ENCODE measurements at regions not wholly inside any gene's neighbourhood (a gene's known extent, or its start where the extent isn't known, plus 50 kb on each side); places are given as distances from the start of the nearest gene placed in this dataset.

- Mint-ChIP-seq H3K27ac (no peak overlapping the region), H3K9me3 (peaks cover 4% of the 10 kb centered on the region), H3K36me3 (no peaks in the 10 kb centered on the region), H3K4me3 (no peak overlapping the region), H3K4me1 (no peaks in the 10 kb centered on the region), H3K27me3 (peaks cover 3% of the 10 kb centered on the region)
- DNase-seq: no peak
These were observed 108.1 kb downstream of the GNAT3 start for GRCh38 chr7:80403686-80404241.

- DNase-seq: no peak
- no peaks in the 10 kb centered on the region for H3K4me1 Mint-ChIP-seq
- peaks cover under 1% of the 10 kb centered on the region for H3K9me3 Mint-ChIP-seq
- no peak overlapping the region for H3K27ac Mint-ChIP-seq
- no peaks in the 10 kb centered on the region for H3K36me3 Mint-ChIP-seq
- H3K27me3 Mint-ChIP-seq: peaks cover 3% of the 10 kb centered on the region
- no peak overlapping the region for H3K4me3 Mint-ChIP-seq
These were observed 110.2 kb downstream of the GNAT3 start for GRCh38 chr7:80401708-80402107.

GRCh38 chr7:80393786-80394185, 118.1 kb downstream of the GNAT3 start:
- no peaks in the 10 kb centered on the region for H3K4me1 Mint-ChIP-seq
- no peak overlapping the region for H3K27ac Mint-ChIP-seq
- DNase-seq: no peak
- H3K27me3 Mint-ChIP-seq: no peaks in the 10 kb centered on the region
- H3K9me3 Mint-ChIP-seq: no peaks in the 10 kb centered on the region
- H3K4me3 Mint-ChIP-seq: no peak overlapping the region
- no peaks in the 10 kb centered on the region for H3K36me3 Mint-ChIP-seq

GRCh38 chr7:80392229-80393169, 119.4 kb downstream of the GNAT3 start:
- H3K36me3 Mint-ChIP-seq: no peaks in the 10 kb centered on the region
- DNase-seq: no peak
- H3K9me3 Mint-ChIP-seq: no peaks in the 10 kb centered on the region
- H3K4me1 Mint-ChIP-seq: no peaks in the 10 kb centered on the region
- H3K27me3 Mint-ChIP-seq: no peaks in the 10 kb centered on the region
- H3K27ac Mint-ChIP-seq: no peak overlapping the region
- H3K4me3 Mint-ChIP-seq: no peak overlapping the region

GRCh38 chr7:80387634-80388193, 124.2 kb downstream of the GNAT3 start:
- no peak overlapping the region for H3K4me3 Mint-ChIP-seq
- no peaks in the 10 kb centered on the region for H3K36me3 Mint-ChIP-seq
- no peaks in the 10 kb centered on the region for H3K4me1 Mint-ChIP-seq
- no peaks in the 10 kb centered on the region for H3K27me3 Mint-ChIP-seq
- H3K27ac Mint-ChIP-seq: no peak overlapping the region
- no peak for DNase-seq
- H3K9me3 Mint-ChIP-seq: no peaks in the 10 kb centered on the region

- no peaks in the 10 kb centered on the region for H3K9me3 Mint-ChIP-seq
- no peak for DNase-seq
- no peaks in the 10 kb centered on the region for H3K36me3 Mint-ChIP-seq
- H3K4me1 Mint-ChIP-seq: no peaks in the 10 kb centered on the region
- H3K27me3 Mint-ChIP-seq: no peaks in the 10 kb centered on the region
- H3K27ac Mint-ChIP-seq: no peak overlapping the region
- H3K4me3 Mint-ChIP-seq: no peak overlapping the region
These were observed 125.2 kb downstream of the GNAT3 start for GRCh38 chr7:80386686-80387085.

- Mint-ChIP-seq H3K4me3 (no peak overlapping the region), H3K9me3 (no peaks in the 10 kb centered on the region), H3K4me1 (no peaks in the 10 kb centered on the region), H3K36me3 (no peaks in the 10 kb centered on the region), H3K27ac (no peak overlapping the region), H3K27me3 (no peaks in the 10 kb centered on the region)
- DNase-seq: no peak
These were observed 126.4 kb downstream of the GNAT3 start for GRCh38 chr7:80385508-80385907.

GRCh38 chr7:80380957-80381356, 130.9 kb downstream of the GNAT3 start:
- no peaks in the 10 kb centered on the region for H3K4me1 Mint-ChIP-seq
- H3K36me3 Mint-ChIP-seq: no peaks in the 10 kb centered on the region
- peaks cover 4% of the 10 kb centered on the region for H3K9me3 Mint-ChIP-seq
- no peak overlapping the region for H3K27ac Mint-ChIP-seq
- no peaks in the 10 kb centered on the region for H3K27me3 Mint-ChIP-seq
- DNase-seq: no peak
- H3K4me3 Mint-ChIP-seq: no peak overlapping the region

GRCh38 chr7:80379034-80379982, 132.6 kb downstream of the GNAT3 start:
- H3K4me1 Mint-ChIP-seq: no peaks in the 10 kb centered on the region
- DNase-seq: no peak
- H3K27ac Mint-ChIP-seq: no peak overlapping the region
- H3K4me3 Mint-ChIP-seq: no peak overlapping the region
- H3K9me3 Mint-ChIP-seq: peaks cover 4% of the 10 kb centered on the region
- H3K27me3 Mint-ChIP-seq: no peaks in the 10 kb centered on the region
- no peaks in the 10 kb centered on the region for H3K36me3 Mint-ChIP-seq

- DNase-seq: no peak
- H3K36me3 Mint-ChIP-seq: no peaks in the 10 kb centered on the region
- no peak overlapping the region for H3K27ac Mint-ChIP-seq
- H3K4me3 Mint-ChIP-seq: no peak overlapping the region
- H3K9me3 Mint-ChIP-seq: peaks cover 4% of the 10 kb centered on the region
- H3K27me3 Mint-ChIP-seq: no peaks in the 10 kb centered on the region
- no peaks in the 10 kb centered on the region for H3K4me1 Mint-ChIP-seq
These were observed 137.5 kb downstream of the GNAT3 start for GRCh38 chr7:80374321-80374720.

GRCh38 chr7:80373429-80374032, 138.3 kb downstream of the GNAT3 start:
- DNase-seq: no peak
- Mint-ChIP-seq H3K27ac (no peak overlapping the region), H3K4me1 (no peaks in the 10 kb centered on the region), H3K27me3 (no peaks in the 10 kb centered on the region), H3K9me3 (peaks cover 4% of the 10 kb centered on the region), H3K36me3 (no peaks in the 10 kb centered on the region), H3K4me3 (no peak overlapping the region)

- Mint-ChIP-seq H3K27ac (no peak overlapping the region), H3K4me3 (no peak overlapping the region), H3K36me3 (no peaks in the 10 kb centered on the region), H3K9me3 (peaks cover 4% of the 10 kb centered on the region), H3K27me3 (no peaks in the 10 kb centered on the region), H3K4me1 (no peaks in the 10 kb centered on the region)
- no peak for DNase-seq
These were observed 139.4 kb downstream of the GNAT3 start for GRCh38 chr7:80372415-80372814.

GRCh38 chr7:80370587-80370986, 141.3 kb downstream of the GNAT3 start:
- Mint-ChIP-seq H3K36me3 (no peaks in the 10 kb centered on the region), H3K9me3 (peaks cover 4% of the 10 kb centered on the region), H3K27ac (no peak overlapping the region), H3K4me1 (no peaks in the 10 kb centered on the region), H3K27me3 (no peaks in the 10 kb centered on the region), H3K4me3 (no peak overlapping the region)
- no peak for DNase-seq

GRCh38 chr7:80369321-80369720, 142.5 kb downstream of the GNAT3 start:
- H3K4me1 Mint-ChIP-seq: no peaks in the 10 kb centered on the region
- DNase-seq: no peak
- H3K4me3 Mint-ChIP-seq: no peak overlapping the region
- no peaks in the 10 kb centered on the region for H3K36me3 Mint-ChIP-seq
- no peaks in the 10 kb centered on the region for H3K27me3 Mint-ChIP-seq
- peaks cover 8% of the 10 kb centered on the region for H3K9me3 Mint-ChIP-seq
- no peak overlapping the region for H3K27ac Mint-ChIP-seq
